Fibroblast of skin of back (primary cell): ENCODE measurements at regions not wholly inside any gene's neighbourhood (a gene's known extent, or its start where the extent isn't known, plus 50 kb on each side); places are given as distances from the start of the nearest gene placed in this dataset.

Experiments used
- DNase-seq: peaks from one replicate; pipeline ENCODE4 v3.0.0-alpha.2; 2013

DNA sequence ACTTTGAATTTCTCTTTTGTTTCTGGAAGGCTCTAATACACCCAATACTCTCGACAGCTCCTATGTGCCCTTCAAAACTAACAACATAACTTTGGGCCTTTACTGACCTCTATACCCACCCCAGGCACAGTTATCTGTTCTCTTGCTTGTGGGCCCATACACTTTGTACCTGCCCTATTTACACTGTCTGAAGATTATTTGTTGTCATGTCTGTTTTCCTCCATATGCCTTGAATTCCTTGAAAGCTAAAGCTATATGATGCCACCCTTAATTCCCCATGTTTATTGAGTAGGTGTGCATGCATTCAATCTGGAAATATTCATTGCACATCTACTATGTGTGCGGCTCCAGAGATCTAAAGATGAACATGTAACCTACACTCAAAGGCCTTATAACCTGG is 267.6 kb downstream of the PLPP3 start:
- no peak for DNase-seq

DNA sequence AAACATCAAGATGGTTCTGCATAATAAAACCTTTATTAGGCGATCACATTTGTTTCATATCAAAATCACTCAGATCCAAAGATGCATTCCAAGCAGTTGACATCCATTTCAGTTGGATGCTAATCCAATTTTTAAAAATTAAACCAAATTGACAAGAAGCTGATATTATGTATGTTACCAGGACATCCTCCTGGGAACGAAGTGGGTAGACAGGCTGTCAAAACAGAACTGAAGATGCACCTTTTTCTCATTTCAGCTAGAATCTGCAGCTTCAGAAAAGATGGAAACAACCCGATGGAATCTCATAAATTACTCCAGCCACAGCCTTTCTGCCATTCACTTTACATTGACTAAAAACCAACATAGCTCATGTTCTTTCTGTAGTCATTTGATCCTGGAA is 268.4 kb downstream of the PLPP3 start:
- DNase-seq, result no peak

DNA sequence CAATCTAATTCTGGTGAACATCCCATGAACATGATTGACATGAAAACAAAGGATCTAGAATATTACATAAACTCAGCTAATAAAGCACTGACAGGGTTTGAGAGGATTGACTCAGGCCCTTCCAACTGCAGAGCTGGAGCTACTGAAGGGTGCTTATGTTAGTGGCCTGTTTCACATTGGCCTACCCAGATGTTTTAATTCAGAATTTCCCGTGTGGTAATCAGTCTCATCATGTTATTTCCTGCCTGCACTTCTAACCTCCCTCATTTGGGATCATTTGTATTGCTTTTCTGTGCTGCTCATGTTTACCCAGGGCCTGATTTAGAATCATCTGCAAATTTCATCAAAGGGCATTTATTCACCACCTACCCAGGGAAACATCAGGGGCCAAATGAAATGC is 270.3 kb downstream of the PLPP3 start:
- DNase-seq, result no peak

DNA sequence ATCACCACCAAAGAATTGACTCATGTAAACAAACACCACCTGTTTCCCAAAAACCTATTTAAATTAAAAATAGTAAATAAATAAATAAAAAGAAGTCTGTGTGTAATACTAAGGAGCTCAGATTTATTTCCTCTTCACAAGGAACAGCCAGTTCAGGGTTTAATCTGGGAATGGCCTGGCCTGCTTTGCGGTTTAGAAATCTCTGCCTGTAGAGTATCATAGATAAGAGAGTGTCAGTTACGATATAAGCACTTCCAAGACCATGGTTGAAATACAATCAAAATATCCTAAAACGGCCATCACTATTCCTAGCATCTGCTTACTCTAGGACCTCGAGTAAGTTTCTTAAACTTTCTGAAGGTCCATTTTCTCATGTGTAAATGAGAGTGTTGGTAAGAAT is 274.4 kb downstream of the PLPP3 start:
- DNase-seq, result no peak

DNA sequence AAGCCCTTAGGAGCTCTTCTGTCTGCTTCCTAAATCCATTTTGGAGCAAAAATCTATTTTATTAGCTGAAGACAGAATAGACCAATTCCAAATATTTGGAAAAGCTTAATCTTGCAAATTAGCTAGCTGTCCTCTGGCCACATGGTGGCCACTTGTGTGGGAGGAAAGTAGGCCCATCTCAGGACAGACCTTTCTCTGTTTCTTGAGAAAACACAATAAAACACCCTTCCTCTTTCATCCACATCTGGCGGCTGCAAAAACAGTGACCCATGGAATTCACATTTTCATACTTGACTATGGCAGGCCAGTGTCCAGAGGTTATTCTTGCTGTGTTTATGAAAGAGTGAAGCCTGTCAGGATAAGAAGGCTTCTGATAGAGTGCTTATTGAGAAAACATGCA is 275.6 kb downstream of the PLPP3 start:
- no peak for DNase-seq

DNA sequence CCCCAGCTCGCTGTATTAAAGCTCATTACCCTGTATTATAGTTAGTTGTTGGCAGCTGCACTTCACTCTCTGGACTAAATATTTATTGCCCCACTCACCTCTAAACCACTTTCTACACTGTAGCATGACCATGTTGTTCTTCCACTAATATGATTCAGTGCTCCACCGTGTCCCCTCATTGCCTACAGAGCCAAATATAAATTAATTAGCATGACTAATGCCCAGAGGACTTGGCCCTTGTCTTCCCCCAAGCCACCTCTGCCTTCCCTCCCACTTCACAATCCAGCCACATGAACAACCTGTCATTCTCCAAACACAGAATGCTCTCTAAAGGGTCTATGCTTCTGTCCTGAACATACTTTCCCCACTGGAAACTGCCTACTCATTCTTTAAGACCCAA is 276.5 kb downstream of the PLPP3 start:
- DNase-seq, result peak; percentile 51

DNA sequence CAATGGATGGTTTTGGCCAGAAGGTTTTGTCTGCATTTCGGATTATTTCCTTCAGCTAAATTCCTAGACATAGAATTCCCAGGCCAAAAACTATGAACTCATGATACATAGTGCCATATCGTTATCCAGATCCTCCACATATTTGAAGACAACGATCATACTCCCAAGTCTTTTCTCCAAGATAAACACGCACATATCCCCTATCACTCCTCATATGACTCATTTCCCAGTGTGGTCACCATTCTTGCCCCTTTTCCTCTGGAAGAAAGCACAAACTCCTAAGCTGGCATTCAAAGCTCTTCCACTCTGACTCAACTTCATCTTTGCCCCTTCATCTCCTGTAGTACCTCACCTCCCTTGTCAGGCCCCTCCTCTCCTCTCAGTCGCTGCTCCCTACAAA is 277.6 kb downstream of the PLPP3 start:
- DNase-seq, result peak; percentile 98

DNA sequence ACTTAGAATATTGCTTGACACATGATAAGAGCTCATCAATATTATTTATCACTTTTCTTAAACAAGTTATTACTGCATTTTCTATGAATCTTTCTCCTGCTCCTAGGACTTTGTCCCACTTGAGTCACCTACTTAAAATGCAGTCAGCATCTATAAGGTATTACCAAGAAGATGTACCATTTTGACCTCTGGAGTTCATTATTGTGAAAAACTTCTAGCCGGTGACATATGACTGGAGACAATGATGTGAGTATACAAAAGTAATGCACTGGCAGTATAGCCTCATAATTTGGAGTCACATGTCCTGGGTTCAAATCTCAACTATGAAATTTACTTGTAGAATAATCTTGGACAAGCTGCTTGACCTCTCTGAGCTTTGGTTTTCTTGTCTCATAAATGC is 278.5 kb downstream of the PLPP3 start:
- no peak for DNase-seq

DNA sequence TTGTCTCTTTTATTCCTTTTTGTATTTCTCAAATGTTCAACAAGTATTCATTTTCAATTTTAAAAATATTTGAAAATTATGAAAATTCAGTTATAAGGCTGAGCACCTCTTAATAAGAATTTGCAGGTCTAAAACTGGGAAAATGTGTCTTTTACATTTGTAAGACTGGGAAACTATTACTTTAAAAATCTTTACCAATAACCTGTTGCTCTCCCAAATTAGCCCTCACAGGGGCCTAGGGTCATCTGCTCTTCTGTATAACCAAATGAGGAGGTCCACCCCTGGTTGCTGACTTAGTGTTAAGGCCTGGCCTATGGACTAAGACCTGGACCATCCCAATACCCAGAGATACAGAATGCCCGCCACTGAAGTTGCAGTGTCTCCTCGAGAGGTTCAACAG is 280.5 kb downstream of the PLPP3 start:
- DNase-seq, result no peak

DNA sequence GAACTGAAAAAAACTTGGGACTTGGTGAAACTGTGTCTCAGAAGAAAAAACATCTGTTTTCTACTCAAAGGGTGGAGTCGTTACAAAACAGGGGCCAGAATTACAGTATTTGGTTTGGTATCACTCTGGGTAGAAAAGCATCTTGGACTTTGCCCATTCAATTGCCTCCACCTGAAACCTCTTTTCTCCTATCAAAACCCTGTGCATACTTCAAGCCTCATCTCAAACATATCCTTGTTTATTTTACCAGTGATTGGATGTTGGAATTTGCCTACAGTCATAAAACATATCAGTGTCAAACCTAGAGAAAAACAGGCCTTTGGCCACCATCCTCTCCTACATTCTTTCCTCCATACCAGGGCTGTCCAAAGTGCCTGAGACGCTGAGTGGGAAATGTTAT is 281.5 kb downstream of the PLPP3 start:
- peak; percentile 33 for DNase-seq

DNA sequence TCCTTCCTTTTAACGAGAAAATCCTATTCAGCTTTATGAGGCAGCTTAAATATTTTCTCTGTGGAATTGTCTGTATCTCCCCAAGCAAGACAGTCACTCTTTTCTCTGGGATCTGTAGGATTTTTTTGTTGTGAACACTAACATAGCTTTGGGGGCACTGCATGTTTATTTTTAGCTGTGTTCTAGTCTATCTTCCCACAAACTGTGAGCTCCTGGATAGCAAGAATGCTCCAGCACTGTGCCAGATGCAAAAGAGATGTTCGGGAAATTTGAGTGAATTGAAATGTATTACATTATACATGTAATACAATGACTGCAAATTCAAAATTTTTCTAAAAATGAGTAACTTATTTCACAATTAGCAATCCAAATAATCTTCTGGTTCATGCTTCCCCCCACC is 282.2 kb downstream of the PLPP3 start:
- DNase-seq, result peak; percentile 63

DNA sequence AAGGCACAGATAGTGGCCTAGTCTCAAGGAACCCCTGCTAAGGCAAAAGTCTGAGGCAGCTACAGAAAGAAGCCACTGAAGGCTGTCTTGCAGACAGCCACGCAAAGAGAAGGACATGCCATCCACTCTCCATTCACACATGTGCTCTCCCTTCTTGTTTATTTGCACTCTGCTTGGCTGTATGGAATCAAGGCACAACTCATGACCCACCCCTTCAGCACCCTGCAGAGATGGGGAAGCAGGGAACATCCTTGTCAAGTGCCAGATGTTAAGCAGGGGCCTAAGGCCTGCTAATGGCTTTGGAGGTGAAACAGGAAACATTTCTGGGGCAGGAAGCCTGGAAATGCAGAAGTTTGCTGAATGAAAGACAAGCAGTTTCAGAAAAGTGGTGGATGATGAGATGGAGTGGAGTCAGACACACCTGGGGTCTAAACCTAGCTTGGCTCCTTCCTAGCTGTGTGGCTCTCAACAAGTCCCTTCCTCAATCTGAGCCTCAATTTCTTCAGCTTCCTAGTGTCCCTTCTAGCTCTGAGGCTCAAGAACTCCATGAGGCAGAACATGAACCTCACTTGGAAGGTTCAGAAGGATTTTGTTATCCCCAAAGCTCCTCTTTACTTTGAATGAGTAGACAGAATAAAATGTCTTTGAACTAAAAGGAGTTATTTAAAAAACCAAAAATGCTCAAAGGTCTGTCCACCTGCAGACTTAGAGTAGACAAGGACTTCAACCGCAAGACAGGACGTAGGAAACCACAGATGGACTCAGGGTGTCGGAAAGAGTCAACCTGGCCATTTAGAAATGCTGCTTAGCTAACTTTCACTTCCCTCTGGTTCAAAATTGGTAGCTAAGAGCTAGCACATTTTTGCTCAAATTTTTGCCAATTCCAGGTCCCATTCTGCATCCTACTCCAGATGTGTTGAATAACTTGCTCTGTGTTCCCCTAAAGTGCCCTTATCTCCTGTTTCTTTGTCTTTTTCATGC is 283.1 kb downstream of the PLPP3 start:
- no peak for DNase-seq

DNA sequence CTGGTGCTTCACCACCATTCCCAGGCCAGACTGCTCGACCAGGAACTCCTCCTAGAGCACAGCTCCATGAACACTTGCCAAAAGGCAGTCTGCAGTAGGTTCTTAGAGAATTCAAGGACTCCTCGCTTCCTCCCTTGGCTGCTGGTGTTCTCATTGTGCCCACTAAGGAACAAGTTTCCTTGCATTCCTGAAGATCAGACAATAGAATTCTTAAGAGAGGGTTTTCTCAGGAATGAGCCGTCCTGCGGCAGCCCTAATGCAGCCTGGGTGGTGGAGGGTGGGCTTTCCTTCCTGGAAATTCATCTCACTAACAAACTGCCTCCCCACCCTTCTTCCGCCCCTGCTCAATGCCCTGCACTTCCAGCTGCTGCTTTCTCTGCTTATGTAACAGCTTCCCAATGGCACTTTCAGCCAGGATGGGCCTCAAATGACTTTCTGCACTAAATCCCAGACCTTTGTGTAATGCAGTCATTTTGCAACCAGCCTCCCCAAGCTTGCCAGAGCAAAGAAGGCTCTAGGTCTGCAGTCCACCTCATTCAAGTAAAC is 287.9 kb downstream of the PLPP3 start:
- DNase-seq, result no peak

DNA sequence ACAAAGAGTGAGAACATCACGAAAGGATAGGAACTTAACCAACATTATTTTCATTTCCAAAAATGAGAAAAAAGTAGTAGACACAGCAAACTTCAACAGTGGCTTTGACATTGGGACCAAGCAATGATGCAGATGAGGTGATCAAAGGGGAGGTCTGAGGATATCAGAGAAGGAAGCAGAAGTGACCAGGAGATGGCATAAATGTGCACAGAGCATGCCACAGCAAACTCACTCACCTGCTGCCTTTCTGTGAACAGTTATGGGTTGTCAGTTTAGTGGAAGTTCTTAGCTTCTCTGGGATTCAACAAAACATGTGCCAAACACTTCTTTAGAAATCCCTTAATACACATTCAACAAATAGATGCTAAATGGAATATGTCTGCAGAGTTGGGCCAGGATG is 290.1 kb downstream of the PLPP3 start:
- DNase-seq, result no peak

DNA sequence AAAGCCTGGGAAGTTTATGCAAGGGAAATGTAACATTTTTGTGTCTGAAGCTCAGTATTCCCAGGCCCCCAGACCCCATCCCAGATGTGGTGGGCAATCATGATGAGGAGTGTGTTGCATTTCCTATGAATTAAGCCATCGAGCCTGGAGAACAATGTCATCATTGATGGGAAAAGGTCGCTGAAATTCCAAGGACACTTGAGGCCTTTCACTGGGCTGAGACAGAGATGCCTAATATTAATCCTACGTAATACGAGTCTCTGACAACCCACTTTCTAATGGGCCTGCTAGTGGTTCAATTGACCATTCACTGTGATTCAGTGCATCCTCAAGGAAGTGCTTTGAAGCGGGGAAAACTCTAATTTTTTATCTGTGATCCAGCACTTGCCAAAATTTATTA is 291.6 kb downstream of the PLPP3 start:
- no peak for DNase-seq

DNA sequence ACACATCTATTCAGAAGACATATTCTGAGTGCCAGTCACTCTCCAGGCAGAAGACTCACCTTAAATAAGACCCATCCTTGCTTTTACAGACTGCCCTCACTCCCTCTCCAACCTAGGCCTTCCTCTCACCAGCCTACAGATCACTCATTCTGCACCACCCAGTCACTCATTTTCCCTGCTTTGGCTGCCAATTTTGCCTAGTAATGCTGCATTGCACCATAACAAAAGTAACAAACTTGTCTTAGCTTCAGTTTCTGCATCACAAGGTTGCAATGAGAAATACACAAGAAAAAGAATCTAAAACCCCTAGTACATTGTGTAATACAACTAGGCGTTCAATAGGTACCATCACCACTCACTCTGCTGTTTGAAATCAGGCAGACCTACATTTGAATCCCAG is 292.4 kb downstream of the PLPP3 start:
- no peak for DNase-seq

DNA sequence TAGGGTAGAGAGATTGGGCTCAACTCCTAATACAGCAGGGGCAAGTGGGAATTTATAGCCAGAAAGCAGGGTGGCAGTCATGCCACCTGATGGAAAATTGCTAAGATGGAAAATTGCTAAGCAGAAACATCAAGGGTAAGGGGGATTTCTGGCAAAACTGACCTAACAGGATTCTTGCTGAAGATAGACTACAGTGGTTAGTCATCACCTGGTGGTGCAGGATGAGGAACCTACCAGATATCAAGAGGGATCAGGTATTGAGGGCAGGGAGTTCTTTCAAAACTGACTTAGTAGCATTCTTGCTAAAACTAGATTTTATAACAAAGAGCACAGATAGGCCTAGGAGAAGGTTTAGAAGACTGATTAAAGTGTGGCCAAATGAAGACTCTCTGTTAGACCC is 292.9 kb downstream of the PLPP3 start:
- DNase-seq, result no peak

DNA sequence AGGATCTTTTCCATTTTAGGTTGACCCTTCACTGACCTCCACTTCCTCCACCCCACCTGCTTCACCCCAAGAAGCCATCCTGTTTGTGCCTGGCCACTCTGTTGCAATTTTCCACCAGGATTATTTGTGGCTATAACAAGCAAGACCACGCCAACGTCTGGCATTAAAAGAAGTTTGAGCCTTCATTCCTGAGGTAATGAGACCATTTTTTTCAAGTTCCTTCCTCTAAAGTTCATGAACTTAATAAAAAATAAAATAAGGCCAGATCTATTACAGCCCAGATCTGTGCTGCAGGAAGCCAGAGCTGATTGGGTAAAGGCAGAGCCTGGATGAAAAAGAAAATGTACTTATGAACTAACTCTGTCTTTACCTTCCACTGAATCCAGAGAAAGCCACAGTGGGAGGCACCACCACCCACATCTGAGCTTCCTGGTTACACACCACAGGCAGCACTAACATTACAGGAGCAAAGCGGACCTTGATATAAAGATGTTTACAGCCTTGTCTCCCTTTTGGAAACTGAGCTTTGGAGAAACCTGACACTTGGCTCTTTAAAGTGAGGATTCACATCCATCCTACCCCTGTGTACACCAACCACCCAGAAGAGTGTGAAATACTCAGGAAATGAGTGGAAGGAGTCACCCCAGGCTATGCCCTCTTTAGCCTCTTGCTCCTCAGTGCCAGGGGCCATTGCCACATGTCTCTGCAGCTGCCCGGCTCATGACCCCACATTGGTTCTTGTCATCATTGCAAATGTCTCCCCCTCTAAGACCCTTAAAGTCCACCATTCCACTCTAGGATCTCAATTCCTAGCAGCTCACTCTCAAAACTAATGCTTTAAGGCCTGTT is 293.6 kb downstream of the PLPP3 start:
- DNase-seq, result peak; percentile 23

DNA sequence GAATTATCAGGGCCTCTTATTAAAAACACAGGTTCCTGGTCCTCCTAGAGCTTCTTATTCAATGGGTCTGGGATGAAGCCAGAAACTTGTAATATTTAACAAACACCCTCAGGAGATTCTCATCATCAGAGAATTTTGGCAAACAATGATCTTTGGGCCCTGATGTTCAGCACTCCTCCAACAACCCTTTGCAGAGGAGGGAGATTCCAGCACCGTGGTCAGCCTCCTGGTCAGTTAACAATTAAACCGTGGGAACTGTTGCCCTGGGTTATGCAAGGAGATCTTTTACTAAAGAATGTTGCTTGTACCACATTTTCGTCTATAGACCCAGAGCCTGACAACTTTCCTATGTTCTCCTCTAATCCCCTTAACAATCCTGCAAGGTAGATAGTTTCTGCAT is 294.4 kb downstream of the PLPP3 start:
- DNase-seq, result peak; percentile 19

DNA sequence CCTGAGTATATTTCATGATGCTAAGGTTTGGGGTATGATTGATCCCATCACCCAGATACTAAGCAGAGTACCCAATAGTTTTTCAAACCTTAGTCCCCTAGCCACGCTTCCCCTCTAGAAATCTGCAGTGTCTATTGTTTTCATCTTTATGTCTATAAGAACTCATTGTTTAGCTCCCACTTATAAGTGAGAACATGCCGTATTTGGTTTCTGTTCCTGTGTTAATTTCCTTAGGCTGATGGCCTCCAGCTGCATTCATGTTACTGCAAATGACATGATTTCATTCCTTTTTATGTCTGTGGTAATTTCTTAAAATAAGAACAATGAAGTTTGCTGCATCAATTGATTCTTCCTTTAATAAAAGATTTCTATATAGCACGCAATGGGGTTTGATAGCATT is 301.3 kb downstream of the PLPP3 start:
- DNase-seq, result no peak

DNA sequence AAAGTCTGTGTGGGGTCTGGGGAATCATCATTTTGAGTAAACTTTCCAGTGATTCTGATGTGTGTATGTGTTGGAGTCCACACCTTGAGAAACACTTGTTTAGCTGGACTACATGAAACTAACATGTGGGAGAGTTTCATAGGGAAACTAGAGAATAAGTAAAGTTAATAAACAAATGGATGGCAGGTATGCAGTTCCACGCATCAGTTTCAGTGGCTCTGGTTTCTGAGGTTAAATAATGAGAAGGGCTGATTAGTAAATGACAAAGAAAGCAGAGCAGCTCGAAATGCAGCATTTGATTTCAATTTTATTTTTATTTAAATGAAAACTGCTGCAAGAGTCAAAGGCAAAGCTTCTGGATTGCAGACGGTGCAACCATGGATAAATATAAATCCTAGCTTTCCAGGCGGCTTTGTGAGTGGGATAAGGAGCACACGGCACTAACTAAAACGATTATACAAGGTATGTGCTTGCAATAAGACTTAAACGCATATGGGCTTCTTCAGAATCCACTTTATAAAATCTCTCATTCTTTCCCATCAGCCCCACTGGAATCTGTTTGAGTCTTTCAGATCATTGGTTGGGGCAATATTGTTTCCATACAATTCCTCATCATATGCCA is 310.7 kb downstream of the PLPP3 start:
- DNase-seq, result no peak

DNA sequence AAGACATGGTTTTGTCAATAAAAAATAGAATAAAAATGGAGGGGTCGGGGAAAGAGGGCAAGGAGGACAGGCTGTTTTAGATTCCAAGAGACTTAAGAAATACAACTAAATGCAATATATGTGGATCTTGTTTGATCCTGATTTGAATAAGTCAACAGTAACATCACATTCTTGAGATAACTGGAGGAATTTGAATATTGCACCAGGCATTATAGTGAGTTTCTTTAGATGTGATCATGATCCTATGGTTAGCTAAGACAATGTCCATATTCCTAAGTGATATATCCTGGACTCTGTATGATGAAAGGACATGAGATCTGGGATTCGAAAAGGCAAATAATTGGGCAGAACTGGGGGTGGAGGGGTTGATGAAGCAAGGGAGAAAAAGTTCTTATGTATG is 311.8 kb downstream of the PLPP3 start:
- peak; percentile 14 for DNase-seq

DNA sequence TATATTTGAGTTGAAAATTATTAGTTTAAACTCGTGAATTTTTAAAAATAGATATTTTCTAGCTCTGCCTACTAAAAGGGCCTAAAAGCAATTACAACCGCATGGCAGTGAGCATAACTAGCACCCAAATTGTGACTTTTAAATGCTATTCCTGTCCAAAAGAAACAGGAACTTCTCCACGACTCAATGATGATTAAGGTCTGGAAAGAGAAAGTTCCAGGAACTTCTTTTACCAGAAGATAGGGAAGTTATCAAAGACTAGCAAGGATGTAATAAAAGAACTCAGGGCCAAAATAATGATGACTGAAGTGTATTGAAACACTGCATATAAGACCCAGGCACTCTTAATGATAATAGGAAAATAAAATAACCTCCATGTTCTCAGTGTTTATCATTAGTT is 313.0 kb downstream of the PLPP3 start:
- no peak for DNase-seq
